HG03354 (cell line): ENCODE measurements at regions not wholly inside any gene's neighbourhood (a gene's known extent, or its start where the extent isn't known, plus 50 kb on each side); places are given as distances from the start of the nearest gene placed in this dataset.

Source experiments
- ATAC-seq: cut with Tn5 transposase; IDR thresholded peaks from one replicate; pipeline ENCODE4 v1.9.1; 2021; ENCODE audit warnings: mild to moderate bottlenecking; ENCODE audit not compliant: unreplicated experiment, poor library complexity, severe bottlenecking

DNA sequence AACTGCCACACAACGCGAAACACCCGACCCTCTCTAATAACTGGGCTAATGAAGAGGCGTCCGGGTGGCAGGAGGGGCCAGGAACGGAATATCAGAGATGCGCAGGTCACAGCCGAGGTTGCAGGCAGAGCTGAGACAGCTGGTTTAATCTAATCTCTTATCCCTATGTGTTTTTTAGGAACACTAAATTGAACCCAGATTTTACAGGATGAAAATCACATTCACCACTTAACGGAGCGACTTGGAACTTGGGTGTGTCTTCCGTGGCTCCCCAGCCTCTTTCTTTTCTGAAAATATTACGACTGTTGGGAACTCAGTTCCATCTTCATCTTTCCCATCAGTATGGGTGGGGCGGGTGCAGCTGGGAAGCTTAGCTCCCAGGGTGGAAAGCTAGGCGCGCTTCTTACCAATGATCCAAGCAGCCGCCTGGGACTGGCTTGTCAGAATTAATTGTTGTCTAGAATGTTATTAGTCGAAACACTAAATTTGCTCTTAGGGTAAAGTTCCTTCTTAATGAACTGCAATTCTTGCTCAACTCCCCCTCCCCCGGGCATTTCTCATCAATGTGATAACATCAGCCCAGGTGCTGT, 92.5 kb downstream of the IRX2 start:
- no peak for ATAC-seq

DNA sequence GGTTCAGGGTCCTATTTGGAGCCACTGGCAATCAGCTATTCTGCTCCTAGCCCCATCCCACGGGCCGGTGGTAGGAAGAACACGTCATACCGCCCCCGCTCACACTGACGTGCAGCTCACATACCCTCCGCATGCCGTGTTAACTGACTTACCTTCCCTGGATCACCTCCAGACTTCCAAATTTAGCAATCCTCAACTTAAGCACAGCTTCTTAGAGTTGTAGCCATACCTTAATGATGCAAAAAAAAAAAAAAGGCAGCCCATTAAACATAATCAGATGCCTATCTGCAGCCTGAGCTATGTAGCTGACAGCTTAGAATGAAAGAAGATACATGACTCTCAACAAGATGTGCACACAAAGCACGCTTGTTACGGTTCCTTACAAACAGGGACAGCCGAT, 93.0 kb downstream of the IRX2 start:
- ATAC-seq = no peak

DNA sequence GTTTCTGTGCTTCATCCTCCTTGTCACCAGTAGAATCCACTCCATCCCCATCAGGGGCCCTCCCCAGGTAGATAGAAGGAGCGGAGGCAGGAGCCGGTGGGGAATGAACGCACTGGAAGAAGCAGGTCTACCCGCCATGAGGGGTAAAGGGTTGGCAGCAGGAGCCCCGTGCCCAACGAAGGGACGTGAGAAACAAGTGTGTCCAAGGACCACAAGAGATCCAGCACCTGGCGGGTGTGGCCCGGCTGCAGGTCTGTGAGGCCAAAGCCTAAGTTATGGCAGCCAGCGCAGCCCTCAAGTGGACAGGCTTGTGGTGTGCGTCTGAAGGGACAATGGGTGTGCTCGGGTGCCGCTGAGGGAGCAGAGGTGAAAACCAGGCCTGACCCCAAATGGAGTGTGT, 94.3 kb downstream of the IRX2 start:
- no peak for ATAC-seq

DNA sequence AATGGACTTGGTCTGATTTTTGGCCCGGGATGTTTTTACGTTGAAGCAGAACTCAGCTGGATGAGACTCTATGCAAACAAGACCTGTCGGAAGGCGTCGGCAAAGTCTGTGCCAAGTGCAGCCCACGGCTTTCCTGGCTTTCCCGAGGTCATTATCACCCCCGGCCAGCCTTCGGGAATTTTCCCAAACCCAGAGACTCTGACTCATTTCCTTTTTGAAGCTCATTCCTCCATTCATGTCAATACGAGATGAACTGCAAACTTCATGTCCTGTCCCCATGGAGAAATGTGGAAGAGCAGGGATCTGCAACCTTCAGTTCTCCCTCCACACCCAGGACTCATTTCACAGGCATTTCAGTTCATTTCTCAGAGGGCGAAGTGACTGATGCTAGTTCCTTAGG, 95.3 kb downstream of the IRX2 start:
- ATAC-seq = no peak

DNA sequence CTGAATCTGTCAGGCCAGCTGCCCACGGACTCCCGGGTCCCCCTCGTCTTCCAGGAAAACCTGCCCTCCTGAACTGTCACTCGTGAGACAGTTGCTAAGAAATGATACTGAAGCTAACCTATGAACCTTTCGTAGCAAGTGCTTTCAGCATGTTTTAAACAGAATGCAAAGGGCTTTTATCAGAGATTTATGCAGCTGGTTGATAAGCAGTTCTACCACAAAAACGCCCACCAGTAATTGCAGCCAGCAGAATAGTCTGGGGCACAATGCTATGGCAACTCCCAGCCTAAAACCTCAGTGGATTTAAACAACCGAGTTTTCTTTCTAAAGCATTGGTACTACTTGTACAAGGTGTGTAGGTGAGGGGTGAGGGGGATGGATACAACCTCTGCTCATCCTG, 97.5 kb downstream of the IRX2 start:
- no peak for ATAC-seq

DNA sequence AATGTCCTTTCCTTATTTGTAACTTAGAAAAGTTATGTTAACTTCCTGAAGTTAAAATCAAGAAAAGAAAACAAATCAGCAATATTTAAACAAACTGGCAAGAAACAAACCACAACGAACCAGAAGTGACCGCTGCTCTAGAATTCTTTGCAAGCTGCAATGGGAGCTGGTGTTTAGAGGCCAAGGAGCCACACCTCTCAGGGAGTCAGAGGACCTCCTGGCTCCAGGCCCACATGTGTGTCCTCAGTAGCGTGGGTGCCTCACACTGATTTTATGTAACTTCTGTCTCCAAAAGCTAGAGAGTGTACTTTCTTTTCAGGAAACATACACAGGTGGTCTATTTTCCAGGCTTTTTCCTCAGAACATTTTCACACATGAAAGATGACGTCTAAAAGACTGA, 100.4 kb downstream of the IRX2 start:
- no peak for ATAC-seq

DNA sequence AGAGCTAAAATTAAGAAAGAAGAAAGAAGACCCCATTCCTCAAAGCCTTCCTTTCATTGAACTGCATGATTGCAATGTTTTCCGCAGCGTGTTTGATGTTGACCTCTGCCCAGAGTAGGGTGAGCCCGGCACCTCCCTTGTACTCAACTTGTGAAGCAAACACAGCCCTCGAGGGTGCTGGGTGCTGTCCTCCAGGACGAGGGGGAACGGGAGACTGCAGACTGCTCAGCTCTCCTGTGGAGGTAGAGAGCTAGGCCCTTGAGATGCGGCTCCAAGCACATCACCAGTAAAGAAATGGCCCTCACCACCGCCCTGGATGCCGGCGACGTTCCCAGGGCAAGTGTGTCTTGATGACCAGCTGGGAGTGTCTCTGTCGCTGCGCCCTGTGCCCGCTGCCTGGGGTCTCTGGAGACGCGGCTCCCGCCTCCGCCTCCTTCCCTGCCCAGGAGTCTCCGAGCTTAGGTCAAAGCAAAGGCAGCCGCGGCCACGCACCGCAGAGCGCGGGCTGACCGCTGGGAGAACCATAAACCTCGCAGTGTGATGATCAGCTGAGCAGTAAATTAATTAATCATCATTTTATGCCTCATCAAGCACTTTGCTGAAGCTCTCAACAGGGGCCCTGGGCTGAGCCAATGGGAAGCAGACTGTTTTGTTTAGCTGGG, 108.7 kb downstream of the IRX2 start:
- no peak for ATAC-seq

DNA sequence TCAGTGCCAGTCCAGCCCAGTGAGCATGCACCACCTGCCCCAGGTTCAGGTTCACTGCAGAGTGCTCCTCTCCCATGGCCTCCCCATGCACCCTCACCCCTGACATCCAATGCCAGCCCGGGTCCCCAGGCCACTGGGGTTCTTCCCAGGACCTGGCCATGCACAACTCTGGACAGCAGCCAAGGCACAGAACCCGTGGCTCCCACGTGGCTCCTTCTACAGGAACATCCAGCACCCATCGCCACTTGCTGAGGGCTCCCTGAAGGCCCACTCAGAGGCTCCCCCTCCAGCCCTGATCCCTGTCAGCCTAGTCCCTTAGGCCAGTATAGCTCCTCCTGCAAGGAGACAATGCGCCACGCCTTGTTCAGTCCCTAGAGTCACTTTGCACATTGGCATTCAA, 110.8 kb downstream of the IRX2 start:
- no peak for ATAC-seq

DNA sequence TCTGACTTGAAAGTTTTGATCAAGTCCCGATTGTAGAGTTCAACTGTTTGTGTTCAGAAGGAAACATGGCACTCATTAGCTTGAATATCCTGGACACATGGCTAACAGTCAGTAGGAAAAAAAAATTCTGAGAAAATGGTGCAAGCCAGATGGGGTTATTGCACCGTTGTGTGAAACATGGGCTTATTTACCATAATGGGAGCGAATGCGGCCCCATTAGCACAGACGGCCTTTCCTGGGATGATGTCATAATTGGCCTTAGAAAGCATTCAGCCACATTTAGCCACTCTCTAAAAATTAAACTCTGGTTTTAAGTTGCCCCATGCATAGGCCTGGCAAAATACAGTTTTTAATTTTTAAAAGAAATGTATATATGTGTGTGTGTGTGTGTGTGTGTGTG, 112.1 kb downstream of the IRX2 start:
- no peak for ATAC-seq

DNA sequence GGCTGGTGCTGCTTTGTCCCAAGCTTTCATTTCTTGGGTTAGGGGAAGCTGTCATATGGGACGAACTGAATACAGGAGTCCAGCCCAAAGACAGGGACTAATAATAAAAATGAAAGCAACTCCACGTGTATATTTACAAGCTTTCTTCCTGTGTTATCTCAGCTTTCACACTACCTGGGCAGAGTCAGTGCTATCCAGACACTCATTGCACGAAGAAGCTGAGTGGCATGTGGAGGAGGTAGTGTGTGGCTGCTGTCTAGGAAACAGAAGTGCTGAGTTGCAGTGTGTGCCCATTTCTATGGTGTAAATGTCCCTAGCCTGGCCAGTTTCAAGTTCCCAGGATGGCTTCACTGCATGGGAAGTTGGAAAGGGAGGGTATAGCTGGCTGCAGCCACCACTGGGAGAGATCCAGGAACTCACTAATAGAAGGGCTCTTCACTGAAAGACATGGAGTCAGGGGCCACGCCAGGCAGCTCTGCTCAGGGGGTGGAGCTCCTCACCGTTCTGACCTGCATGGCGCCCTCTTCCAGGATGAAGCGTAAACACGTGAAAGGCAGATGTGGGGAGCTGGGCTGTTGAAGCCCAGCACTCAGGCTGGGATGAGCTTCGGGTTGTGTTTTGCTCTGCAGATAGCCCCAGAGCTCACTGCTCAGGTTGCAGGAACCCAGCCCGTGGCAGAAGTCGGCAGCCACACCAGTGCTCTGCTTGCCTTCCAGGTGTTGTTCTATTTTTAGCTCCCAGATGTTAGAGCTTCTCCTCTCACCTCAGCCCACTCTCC, 116.9 kb downstream of the IRX2 start:
- no peak for ATAC-seq

DNA sequence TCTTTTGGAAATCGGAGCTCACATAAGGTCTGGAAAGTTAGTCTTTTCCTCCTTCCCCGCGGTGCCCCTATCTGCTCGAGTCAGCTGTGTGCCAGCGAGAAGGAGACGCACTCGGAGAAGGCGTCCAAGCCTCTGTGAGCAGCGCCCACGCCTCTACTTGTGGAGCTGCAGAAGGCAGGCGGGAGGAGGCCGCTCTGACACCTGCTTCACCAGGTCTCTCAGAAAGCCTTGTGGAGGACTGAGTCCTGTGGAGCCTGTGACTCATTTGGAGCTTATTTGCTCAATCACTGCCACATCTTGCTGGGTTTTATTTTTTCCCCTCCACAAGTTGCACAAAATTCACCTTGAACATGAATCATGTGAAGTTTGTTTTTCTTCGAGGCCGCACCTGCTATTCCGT, 117.5 kb downstream of the IRX2 start:
- no peak for ATAC-seq

DNA sequence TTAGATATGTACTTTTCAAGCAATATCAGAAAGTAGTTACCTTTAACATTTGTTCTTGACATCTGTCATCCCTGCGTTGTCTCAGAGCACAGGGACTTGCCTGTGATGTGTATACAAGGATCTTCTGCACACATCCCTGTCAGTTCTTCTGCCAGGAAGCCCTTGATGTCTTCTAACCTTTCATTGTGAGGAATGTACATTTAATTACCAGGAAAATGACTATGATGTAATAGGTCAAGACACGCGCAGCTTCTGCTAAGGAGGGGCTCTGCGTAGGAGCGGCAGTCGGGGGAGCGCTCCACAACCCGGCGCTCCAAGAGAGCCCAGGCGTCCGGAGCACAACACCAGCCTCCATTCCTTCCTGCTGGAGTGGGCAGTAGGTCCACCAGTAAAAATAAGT, 119.7 kb downstream of the IRX2 start:
- ATAC-seq = no peak

DNA sequence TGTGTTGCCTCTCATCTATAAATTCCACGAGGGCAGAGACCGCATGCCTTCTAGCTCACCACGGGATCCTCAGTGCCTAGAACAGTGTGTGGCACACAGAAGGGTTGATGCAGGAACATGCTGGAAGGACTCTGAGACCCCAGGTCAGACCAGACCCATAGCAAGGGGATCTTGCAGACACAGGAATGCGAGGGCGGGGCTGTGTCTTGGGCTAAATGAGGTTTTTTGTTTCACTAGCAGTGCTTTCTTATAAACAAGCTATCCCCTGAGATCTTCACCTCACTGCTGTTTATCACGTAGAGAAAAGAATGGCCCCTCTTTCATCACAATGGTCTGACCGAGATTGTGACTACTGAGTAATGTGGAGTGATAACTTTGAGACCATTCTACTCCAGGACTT, 122.4 kb downstream of the IRX2 start:
- no peak for ATAC-seq

DNA sequence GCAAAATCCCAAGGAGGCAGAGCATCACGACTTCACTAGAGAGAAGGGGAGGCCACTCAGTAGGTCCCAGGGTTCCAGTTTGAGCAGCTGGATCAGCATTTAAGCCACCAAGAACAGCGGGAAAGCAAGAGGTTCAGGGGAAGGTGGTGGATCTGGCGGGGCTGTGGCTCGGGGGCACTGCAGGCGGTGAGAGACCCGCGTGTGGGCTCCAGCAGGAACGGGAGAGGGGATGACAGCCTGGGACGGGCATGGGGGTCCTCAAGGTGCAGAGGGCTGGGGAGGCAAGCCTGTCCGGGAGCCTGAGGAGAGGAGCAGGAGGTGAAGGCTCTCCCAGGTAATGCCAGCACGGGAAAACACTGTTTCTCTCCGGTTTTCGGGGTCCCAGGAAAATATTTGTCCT, 123.6 kb downstream of the IRX2 start:
- ATAC-seq = no peak

DNA sequence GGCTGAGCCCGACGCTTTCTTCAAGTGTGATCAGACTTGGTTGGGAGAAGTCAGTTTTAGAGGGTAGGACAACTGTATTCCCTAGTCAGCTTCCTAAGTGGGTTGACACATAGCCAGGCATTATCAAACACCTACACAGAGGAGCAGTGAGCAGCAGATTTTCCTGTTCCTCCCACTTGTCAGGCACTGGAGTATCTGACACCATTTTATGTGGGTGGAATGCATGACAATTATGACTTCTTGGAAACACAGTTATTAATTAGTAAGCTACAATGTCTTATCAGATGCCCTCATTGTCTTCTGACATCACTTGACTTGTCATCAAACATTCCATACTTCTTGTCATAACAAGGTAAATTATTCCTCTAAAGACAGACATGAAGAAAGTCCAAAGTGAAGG, 124.9 kb downstream of the IRX2 start:
- no peak for ATAC-seq

DNA sequence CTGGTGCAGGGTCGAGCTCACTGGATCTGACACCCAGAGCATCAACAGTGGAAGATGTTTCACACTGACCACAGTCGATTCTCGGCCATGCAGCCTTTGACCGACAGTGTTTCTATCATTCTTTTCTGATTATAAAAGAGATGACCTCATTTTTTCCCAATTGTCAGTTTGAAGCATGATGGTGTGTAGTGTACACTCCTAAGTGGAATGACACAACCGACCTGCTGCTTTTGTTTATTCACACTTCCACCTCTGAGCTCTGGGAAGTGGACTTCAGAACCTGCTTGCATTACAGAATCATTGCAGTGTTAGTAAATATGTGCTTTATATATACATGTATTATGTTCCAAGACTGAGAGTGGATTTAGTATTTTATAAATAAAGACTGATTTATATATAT, 128.6 kb downstream of the IRX2 start:
- ATAC-seq = no peak

DNA sequence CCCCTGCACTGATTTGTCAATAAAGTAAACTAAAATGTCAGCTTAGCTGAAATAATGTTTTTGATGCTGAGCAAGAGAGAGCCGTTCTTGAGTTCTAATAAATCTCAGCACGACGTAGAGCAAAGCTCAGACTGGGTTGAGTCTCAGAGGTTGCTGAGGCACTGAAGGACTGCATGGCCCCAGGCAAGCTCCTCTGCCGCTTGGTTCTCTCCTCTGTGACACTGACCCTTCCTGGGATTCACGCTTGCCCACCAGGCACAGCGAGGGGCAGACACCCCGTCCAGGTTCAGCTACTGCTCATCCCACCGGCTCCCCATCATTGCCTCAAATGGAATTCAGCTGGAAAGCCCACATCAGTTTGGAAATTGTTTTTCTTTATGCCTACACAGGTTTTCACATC, 129.8 kb downstream of the IRX2 start:
- no peak for ATAC-seq

DNA sequence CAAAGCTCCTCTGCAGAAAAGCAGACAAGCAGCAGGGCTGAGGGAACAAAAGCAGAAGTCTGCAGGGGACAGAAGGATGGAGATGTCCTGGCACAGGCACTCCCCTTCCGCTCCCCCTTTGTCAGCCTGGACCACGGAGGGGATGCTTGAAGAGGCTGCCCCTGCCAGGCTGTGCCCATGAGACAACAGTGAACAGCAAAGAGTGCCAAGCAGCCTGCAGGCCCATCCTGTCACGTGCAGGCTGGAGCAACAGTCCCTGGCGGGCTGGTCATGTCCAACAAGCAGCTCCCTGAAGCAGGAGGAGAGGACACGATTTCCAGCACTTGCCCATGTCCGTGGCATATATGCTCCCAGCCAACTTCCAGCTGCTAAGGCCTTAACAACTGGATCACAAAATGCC, 132.3 kb downstream of the IRX2 start:
- no peak for ATAC-seq

DNA sequence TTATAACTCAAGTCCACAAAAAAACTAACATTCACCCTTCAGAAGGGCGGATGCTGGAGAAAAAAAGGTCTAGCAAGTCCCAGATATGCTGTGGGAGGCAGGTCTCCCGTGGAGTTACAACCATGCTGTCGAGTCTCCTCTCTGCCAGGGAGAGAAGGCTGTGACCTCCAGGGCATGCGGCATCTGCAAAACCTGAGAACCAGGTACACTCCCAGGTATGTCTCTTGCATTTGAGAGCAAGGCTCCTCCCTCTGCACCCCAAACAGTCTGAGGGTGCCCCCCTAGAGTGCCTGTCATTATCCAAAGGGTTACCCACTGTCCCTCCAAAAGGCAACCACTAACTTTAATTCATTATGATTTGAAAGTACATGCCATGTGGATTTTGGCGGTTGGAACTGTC, 134.0 kb downstream of the IRX2 start:
- no peak for ATAC-seq

DNA sequence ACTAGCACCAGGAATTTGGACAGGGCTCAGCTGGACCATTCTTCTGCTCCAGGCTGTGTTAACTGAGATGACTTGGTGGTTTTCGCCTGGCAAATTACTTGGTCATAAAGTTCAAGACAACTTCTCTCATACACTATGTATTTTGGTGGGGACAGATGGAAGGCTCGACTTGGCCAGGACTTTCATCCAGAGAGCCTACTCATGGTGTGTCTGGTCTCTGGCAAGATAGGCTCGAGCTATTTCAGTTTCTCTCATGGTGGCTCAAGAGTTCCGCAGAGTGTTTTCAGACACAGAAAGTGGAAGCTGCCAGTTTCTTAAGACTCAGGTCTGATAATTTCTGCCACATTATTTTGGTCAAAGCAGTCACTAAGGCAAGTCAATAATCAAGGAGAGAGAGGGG, 135.6 kb downstream of the IRX2 start:
- ATAC-seq = no peak

DNA sequence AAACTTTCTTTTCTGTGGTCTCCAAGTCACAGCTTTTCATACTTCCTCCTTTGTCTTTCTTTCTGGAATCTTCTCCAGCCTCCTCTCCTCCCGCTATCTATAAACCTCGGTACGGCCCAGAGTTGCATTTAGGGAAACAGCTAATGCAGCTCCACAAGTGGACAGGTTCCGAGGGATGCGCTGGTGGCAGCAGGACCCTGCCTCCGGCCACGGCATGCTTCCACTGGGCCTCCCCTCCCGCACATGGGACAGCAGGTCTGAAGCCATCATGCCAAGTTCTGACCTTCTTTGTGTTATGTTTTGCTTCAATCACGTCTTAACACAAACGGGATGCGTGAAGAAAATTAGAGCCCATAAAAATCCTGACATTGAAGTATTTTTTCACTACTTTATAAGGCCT, 136.9 kb downstream of the IRX2 start:
- ATAC-seq = no peak
